ENCODE measurements at regions not wholly inside any gene's neighbourhood (a gene's known extent, or its start where the extent isn't known, plus 50 kb on each side); places are given as distances from the start of the nearest gene placed in this dataset.

GRCh38 chr22:47625531-47626427 lies 863.3 kb downstream of the TBC1D22A start:
- Histone ChIP-seq H3K14ac (ENCODE audit: low read length) (no peak overlapping the region), H3K79me1 (ENCODE audit: low read depth, low read length) (no peaks in the 10 kb centered on the region), H2BK12ac (ENCODE audit: low read length) (no peak overlapping the region), H3K9me3 (replicated peaks in 1 of 2; ENCODE audit: control insufficient read depth in 2 of 2, insufficient read depth in 1 of 2, low read depth in 1 of 2, low read length in 2 of 2) (peaks cover 0 to 10% of the 10 kb centered on the region in 2 donors), H2BK5ac (ENCODE audit: low read length) (no peak overlapping the region), H3K23ac (ENCODE audit: low read depth, low read length, poor library complexity) (peak overlapping the region; percentile 20), H2BK120ac (ENCODE audit: low read depth, low read length) (no peak overlapping the region), H3K18ac (ENCODE audit: low read length) (peak overlapping the region; percentile 21), H3K4me2 (ENCODE audit: insufficient read depth, low read length, poor library complexity, severe bottlenecking) (no peak overlapping the region), H4K8ac (ENCODE audit: low read depth, low read length) (no peak overlapping the region), H3K36me3 (replicated peaks in 1 of 2; ENCODE audit: control insufficient read depth in 2 of 2, insufficient read depth in 2 of 2, low read length in 2 of 2) (no peaks in the 10 kb centered on the region), H3K9ac (ENCODE audit: low read depth, low read length, poor library complexity) (no peak overlapping the region), H2AFZ (ENCODE audit: low read length) (no peak overlapping the region), H3K27ac (replicated peaks; ENCODE audit: low read length) (no peak overlapping the region), H4K91ac (ENCODE audit: low read depth, low read length, poor library complexity) (peak overlapping the region; percentile 41), H2AK5ac (ENCODE audit: low read depth, low read length) (no peak overlapping the region), H2BK15ac (ENCODE audit: low read length) (no peak overlapping the region), H3K4me3 (ENCODE audit: low read length in 2 of 2) (no peak overlapping the region), H3K27me3 (ENCODE audit: control insufficient read depth in 3 of 3, insufficient read depth in 3 of 3, low read depth in 1 of 3, low read length in 3 of 3) (no peaks in the 10 kb centered on the region), H3K4ac (ENCODE audit: low read length) (no peak overlapping the region), H3K4me1 (ENCODE audit: control insufficient read depth in 2 of 2, insufficient read depth in 1 of 2, low read depth in 1 of 2, low read length in 2 of 2) (peaks cover 0 to 1% of the 10 kb centered on the region in 2 donors)
- no CpG with 5 or more reads among the region's 30 CpGs for WGBS, 2 donors (ENCODE audit: extremely low coverage in 2 of 2, insufficient read length in 2 of 2, insufficient replicate concordance in 1 of 2)
- DNase-seq (ENCODE audit: low spot score): no peak

- Histone ChIP-seq H2BK120ac (ENCODE audit: low read depth, low read length) (no peak overlapping the region), H2AFZ (ENCODE audit: low read length) (no peak overlapping the region), H3K79me1 (ENCODE audit: low read depth, low read length) (no peaks in the 10 kb centered on the region), H3K18ac (ENCODE audit: low read length) (no peak overlapping the region), H3K4me2 (ENCODE audit: insufficient read depth, low read length, poor library complexity, severe bottlenecking) (no peak overlapping the region), H3K4ac (ENCODE audit: low read length) (no peak overlapping the region), H3K4me1 (ENCODE audit: control insufficient read depth in 2 of 2, insufficient read depth in 1 of 2, low read depth in 1 of 2, low read length in 2 of 2) (peaks cover 0 to 1% of the 10 kb centered on the region in 2 donors), H4K8ac (ENCODE audit: low read depth, low read length) (no peak overlapping the region), H3K36me3 (replicated peaks in 1 of 2; ENCODE audit: control insufficient read depth in 2 of 2, insufficient read depth in 2 of 2, low read length in 2 of 2) (no peaks in the 10 kb centered on the region), H3K14ac (ENCODE audit: low read length) (no peak overlapping the region), H3K9me3 (replicated peaks in 1 of 2; ENCODE audit: control insufficient read depth in 2 of 2, insufficient read depth in 1 of 2, low read depth in 1 of 2, low read length in 2 of 2) (peaks cover 0 to 10% of the 10 kb centered on the region in 2 donors), H2BK5ac (ENCODE audit: low read length) (no peak overlapping the region), H3K23ac (ENCODE audit: low read depth, low read length, poor library complexity) (no peak overlapping the region), H3K4me3 (ENCODE audit: low read length in 2 of 2) (no peak overlapping the region), H3K27ac (replicated peaks; ENCODE audit: low read length) (no peak overlapping the region), H4K91ac (ENCODE audit: low read depth, low read length, poor library complexity) (no peak overlapping the region), H2BK15ac (ENCODE audit: low read length) (no peak overlapping the region), H3K9ac (ENCODE audit: low read depth, low read length, poor library complexity) (no peak overlapping the region), H2AK5ac (ENCODE audit: low read depth, low read length) (no peak overlapping the region), H3K27me3 (ENCODE audit: control insufficient read depth in 3 of 3, insufficient read depth in 3 of 3, low read depth in 1 of 3, low read length in 3 of 3) (no peaks in the 10 kb centered on the region), H2BK12ac (ENCODE audit: low read length) (no peak overlapping the region)
- DNase-seq (ENCODE audit: low spot score): no peak
- no CpG with 5 or more reads among the region's 13 CpGs for WGBS, 2 donors (ENCODE audit: extremely low coverage in 2 of 2, insufficient read length in 2 of 2, insufficient replicate concordance in 1 of 2)
Observed at GRCh38 chr22:47625013-47625385, 862.5 kb downstream of the TBC1D22A start.

DNA sequence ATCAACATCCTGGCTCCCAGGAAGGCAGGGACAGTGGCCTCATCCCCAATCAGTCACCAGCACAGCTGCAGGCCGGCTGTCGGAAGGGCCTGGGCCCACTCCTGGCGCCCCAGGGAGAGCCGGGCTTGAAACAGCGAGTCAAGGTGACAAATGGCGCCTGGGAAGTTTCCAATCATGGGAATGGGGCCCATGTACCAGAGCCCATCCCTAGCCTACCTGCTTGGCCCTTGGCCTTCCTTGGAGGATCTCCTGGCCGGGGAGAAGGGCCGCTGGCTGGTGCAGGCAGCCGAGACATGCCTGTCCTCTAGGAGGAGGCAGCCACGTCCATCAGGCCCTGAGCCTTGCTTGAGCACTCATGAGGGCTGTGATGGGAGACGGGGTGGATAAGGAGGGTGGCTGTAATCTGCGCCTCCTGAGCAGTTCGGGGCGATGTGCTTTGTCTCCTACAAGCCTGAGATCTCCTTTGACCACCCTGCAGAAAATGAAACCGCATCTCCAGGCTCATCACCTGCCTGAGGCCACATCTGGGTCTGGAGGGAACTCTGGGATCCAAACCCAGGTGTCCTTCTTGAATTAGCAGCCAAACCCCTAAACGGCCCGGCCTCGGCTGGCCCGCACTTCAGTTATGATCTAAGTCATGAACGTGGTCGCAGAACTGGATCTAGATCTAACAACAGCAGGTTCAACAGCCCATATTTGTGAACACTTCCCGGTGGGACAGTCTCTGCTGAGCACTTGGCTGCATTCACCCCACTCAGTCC lies 862.0 kb downstream of the TBC1D22A start:
- H4K91ac ChIP-seq (ENCODE audit: low read depth, low read length, poor library complexity): no peak overlapping the region
- no peaks in the 10 kb centered on the region for H3K27me3 ChIP-seq (ENCODE audit: control insufficient read depth in 3 of 3, insufficient read depth in 3 of 3, low read depth in 1 of 3, low read length in 3 of 3)
- no peak overlapping the region for H3K9ac ChIP-seq (ENCODE audit: low read depth, low read length, poor library complexity)
- H3K9me3 ChIP-seq (replicated peaks in 1 of 2; ENCODE audit: control insufficient read depth in 2 of 2, insufficient read depth in 1 of 2, low read depth in 1 of 2, low read length in 2 of 2): peaks cover 0 to 10% of the 10 kb centered on the region in 2 donors
- H3K4me2 ChIP-seq (ENCODE audit: insufficient read depth, low read length, poor library complexity, severe bottlenecking): no peak overlapping the region
- H3K4ac ChIP-seq (ENCODE audit: low read length): no peak overlapping the region
- no peak overlapping the region for H2BK12ac ChIP-seq (ENCODE audit: low read length)
- no CpG with 5 or more reads among the region's 22 CpGs for WGBS, 2 donors (ENCODE audit: extremely low coverage in 2 of 2, insufficient read length in 2 of 2, insufficient replicate concordance in 1 of 2)
- H2BK15ac ChIP-seq (ENCODE audit: low read length): no peak overlapping the region
- H2BK5ac ChIP-seq (ENCODE audit: low read length): no peak overlapping the region
- no peak overlapping the region for H3K4me3 ChIP-seq (ENCODE audit: low read length in 2 of 2)
- no peak overlapping the region for H3K27ac ChIP-seq (replicated peaks; ENCODE audit: low read length)
- no peak for DNase-seq (ENCODE audit: low spot score)
- peak overlapping the region; percentile 90 for H3K14ac ChIP-seq (ENCODE audit: low read length)
- peak overlapping the region; percentile 57 for H3K23ac ChIP-seq (ENCODE audit: low read depth, low read length, poor library complexity)
- no peaks in the 10 kb centered on the region for H3K36me3 ChIP-seq (replicated peaks in 1 of 2; ENCODE audit: control insufficient read depth in 2 of 2, insufficient read depth in 2 of 2, low read length in 2 of 2)
- H3K18ac ChIP-seq (ENCODE audit: low read length): peak overlapping the region; percentile 25
- H2AK5ac ChIP-seq (ENCODE audit: low read depth, low read length): no peak overlapping the region
- no peak overlapping the region for H2BK120ac ChIP-seq (ENCODE audit: low read depth, low read length)
- H2AFZ ChIP-seq (ENCODE audit: low read length): no peak overlapping the region
- H3K79me1 ChIP-seq (ENCODE audit: low read depth, low read length): no peaks in the 10 kb centered on the region
- H4K8ac ChIP-seq (ENCODE audit: low read depth, low read length): no peak overlapping the region
- H3K4me1 ChIP-seq (ENCODE audit: control insufficient read depth in 2 of 2, insufficient read depth in 1 of 2, low read depth in 1 of 2, low read length in 2 of 2): peaks cover 0 to 1% of the 10 kb centered on the region in 2 donors

DNA sequence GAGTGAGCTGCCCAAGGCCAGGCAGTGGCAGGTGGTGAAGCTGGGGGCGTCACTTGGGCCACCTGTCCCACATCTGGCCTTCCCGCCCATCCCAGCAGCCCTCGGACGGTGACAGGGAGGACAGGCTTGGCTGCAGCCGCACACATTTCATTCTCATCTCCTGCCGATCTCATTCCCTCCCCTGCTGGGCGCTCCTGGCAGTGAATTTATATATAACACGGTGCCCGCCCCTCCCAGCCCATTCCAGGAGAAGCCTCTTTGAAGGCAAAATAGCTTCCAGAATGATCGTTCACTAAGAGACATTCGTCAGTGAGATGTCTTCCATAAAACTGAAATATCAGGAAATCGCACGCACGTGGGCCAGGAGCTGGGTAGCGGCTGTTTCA lies 861.3 kb downstream of the TBC1D22A start:
- DNase-seq (ENCODE audit: low spot score): no peak
- Histone ChIP-seq H3K4me3 (ENCODE audit: low read length in 2 of 2) (no peak overlapping the region), H2AK5ac (ENCODE audit: low read depth, low read length) (no peak overlapping the region), H4K8ac (ENCODE audit: low read depth, low read length) (no peak overlapping the region), H2BK5ac (ENCODE audit: low read length) (no peak overlapping the region), H2BK12ac (ENCODE audit: low read length) (no peak overlapping the region), H3K14ac (ENCODE audit: low read length) (no peak overlapping the region), H2AFZ (ENCODE audit: low read length) (no peak overlapping the region), H2BK120ac (ENCODE audit: low read depth, low read length) (no peak overlapping the region), H2BK15ac (ENCODE audit: low read length) (no peak overlapping the region), H3K9me3 (replicated peaks in 1 of 2; ENCODE audit: control insufficient read depth in 2 of 2, insufficient read depth in 1 of 2, low read depth in 1 of 2, low read length in 2 of 2) (peaks cover 0 to 9% of the 10 kb centered on the region in 2 donors), H3K4me2 (ENCODE audit: insufficient read depth, low read length, poor library complexity, severe bottlenecking) (no peak overlapping the region), H4K91ac (ENCODE audit: low read depth, low read length, poor library complexity) (no peak overlapping the region), H3K27ac (replicated peaks; ENCODE audit: low read length) (no peak overlapping the region), H3K4me1 (ENCODE audit: control insufficient read depth in 2 of 2, insufficient read depth in 1 of 2, low read depth in 1 of 2, low read length in 2 of 2) (peaks cover 0 to 2% of the 10 kb centered on the region in 2 donors), H3K27me3 (ENCODE audit: control insufficient read depth in 3 of 3, insufficient read depth in 3 of 3, low read depth in 1 of 3, low read length in 3 of 3) (no peaks in the 10 kb centered on the region), H3K23ac (ENCODE audit: low read depth, low read length, poor library complexity) (no peak overlapping the region), H3K79me1 (ENCODE audit: low read depth, low read length) (no peaks in the 10 kb centered on the region), H3K36me3 (replicated peaks in 1 of 2; ENCODE audit: control insufficient read depth in 2 of 2, insufficient read depth in 2 of 2, low read length in 2 of 2) (no peaks in the 10 kb centered on the region), H3K4ac (ENCODE audit: low read length) (no peak overlapping the region), H3K9ac (ENCODE audit: low read depth, low read length, poor library complexity) (no peak overlapping the region), H3K18ac (ENCODE audit: low read length) (no peak overlapping the region)
- no CpG with 5 or more reads among the region's 15 CpGs for WGBS, 2 donors (ENCODE audit: extremely low coverage in 2 of 2, insufficient read length in 2 of 2, insufficient replicate concordance in 1 of 2)
